ENCODE measurements at regions not wholly inside any gene's neighbourhood (a gene's known extent, or its start where the extent isn't known, plus 50 kb on each side); places are given as distances from the start of the nearest gene placed in this dataset.
"Not testable (repeated sequence)": the region's sequence is repeated elsewhere in the genome, so short reads cannot be mapped to it uniquely, and the experiment has no call there.

DNA sequence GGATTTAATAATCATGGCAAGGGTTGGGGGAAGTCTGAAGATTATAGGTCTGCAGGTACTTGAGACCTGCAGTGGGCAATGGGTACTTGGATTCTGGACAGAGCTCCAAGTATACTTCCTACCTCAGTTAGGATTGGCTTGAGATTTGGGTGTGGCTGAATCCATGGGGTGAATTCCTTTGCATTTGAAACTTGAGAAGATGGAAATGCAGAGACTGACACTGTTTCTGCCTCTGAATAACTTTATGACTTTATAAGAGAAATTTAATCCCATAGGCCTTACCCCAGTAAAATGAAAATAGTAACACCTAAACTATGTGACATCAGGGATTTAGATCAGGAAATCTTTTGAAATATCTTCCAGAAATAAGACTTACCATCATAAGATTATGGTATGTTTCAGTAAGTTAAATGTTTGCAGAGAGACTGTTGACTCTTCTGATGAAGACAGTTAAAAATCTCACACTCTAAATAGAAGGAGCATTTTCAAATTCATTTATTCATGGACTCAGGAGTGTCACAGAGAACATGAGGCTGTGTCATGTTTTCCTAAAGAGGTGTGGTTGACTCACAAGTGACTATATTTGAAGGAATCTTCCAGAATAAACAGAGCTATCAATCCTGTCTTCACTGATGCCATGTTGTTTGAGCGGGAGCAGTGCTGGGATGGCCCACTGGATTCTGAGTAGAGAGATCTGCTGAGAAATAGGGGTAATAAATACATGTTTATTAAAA lies 513.5 kb upstream of the NR3C2 start:
- no peak for DNase-seq (ENCODE audit: low spot score)

DNA sequence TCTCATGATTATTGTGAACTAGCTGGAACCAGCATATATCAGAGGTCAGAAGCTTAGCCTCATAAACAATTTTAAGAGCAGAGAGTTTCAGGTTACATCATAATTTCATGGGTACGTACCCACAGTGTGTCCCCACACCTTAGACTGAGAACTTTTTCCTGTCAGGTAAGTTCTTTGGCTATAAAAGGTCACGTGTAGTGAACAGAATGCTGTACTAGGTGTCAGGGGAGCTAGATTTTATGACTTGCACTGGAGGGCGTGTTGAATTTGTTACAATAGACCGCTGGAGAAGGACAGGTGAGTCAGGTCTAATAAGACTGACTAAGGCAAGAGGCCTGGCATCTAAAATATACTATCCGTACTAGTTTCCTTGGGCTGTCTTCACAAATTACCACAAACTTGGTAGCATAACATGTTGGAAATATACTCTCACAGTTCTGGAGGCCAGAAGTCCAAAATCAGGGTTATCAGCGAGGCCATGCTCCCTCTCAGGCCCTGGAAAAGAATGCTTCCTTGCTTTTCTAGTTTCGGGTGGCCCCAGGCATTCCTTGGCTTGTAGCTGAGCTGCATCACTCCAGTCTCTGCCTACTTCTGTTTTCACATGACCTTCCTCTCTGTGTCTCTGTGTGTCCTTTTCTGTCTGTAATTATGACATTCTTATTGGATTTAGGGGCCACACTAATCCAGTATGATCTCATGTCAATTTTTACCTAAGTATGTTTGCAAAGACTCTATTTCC lies 512.0 kb upstream of the NR3C2 start:
- DNase-seq (ENCODE audit: low spot score): no peak

- DNase-seq (ENCODE audit: low spot score): no peak
Measured at GRCh38 chr4:148951346-148951745, 509.1 kb upstream of the NR3C2 start.

DNA sequence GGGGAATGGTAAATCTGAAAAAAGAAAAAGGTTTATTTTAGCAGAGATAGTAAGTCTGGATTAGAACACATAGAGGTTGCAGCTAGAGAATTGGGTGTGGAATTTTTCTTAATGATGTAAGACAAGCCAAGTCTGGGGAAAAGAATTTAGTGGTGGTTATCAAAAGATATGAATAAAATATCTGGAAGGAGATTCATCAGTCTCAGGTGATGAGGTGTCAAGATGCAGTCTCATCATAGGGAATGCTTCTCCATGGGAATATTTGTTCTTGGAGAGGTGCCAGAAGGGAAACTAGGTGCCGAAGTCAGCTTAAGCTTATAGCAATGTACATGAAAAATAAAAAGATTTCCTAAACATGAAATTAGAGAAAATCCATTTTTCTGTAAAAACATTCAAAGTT lies 504.1 kb upstream of the NR3C2 start:
- no peak for DNase-seq (ENCODE audit: low spot score)

GRCh38 chr4:148944839-148945219 lies 502.6 kb upstream of the NR3C2 start:
- no peak for DNase-seq (ENCODE audit: low spot score)

DNA sequence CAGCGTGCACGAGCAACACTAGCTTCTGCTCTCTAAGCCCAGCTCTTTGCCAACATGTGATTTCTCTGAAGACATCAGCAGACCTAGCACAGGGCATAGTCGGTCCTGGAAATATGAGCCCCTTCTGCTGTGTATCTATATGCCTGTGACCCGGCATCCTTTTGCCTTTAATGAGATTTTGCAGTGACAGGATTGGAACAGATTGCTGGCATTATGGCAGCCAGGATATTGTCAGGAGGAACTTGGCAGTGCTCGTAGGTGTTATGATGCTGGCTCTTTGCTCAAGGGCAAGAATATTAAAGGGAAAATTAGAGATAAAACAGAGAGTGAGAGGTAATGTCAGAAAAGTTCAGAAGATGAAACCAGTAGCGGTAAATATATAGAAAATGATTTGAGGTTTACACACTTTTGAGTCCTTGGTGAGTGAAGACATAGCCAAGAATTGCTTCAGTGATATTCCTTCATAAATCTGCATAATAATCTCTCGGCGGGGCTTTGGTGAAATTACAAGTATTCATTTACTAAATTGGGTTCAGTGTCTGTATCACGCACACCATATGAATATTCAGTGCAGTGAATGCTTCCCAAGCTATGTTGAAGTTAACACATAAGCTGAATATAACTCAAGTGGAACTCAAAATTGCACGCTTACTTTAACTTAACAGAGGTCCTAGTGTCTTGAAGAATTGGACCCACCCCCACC lies 502.1 kb upstream of the NR3C2 start:
- no peak for DNase-seq (ENCODE audit: low spot score)

DNA sequence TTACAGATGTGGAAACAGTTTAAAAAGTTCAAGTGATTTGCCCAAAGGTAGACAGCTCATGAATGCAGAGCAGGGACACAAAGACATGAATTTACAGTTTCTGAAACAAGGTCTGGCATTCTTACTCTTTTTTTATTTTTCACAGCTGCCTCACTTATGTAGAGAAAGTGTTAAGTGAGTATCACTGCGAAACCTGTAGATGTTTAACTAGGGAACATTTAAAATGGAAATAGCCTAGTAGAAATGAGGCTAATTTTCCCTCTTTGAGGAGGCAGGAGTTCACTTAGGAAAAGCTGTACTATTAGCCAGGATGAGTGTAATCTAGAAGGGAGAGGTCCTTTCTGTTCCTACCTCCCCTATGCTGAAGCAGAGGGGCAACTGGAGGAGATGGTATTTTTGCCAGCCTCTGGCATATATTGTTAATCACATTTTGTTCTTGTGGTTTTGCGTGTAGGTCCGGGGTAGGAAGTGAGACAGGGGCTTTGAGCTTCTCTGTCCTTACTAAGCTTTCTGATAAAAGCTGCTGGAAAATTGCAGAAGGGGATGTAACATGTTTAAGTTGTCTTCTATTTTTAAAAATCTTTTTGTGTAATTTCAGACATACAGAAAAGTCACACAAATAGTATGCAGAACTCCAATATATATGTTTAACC lies 492.8 kb upstream of the NR3C2 start:
- no peak for DNase-seq (ENCODE audit: low spot score)

DNA sequence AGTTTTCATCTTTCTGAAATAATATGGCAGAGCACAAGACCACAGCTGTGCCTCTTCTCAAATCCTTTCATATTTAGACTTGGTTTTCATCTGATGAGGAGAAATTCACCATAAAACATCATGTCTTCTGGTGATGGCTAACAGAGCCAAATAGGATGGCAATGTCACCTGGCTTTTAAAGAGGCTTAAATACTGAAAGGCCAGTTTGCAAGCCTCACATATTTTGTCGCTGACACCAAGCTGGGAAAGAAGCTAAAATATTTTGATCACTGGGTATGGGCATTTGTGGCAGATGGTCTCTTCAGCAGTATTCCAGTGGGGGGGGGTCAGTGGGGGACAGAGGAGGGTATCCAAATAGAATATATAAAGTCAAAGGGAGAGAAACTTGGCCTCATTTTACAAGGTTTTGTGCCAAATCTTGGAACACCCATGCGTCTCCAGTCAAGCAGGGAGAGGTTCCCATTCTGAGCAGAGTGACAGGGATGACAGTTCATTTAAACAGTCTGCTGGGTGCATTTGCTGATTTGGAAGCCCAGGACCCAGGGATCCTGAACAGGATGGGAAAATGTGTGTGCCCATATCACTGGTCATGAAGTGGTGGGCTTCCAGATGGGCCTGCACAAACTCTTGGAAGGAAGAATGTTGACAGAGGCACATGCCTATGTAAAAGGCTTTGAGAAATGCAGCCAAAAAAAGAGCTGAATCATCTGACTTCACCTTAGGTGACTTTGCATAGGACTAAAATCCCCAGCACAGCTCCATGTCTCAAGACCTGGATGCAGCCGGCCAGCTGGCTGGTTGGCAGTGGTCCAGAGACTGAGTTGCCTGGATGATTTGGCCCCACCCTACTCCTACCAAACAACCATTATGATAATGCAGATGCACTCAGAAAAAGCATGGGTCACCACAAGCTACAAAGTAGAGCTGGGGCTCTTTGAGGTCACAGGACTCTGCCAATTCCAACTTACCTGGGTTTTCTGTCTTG lies 484.4 kb upstream of the NR3C2 start:
- peak; percentile 51 for DNase-seq (ENCODE audit: low spot score)

- DNase-seq (ENCODE audit: low spot score): no peak
Measured at GRCh38 chr4:148923881-148924280, 481.7 kb upstream of the NR3C2 start.

- no peak for DNase-seq (ENCODE audit: low spot score)
Measured at GRCh38 chr4:148922497-148922896, 480.3 kb upstream of the NR3C2 start.

DNA sequence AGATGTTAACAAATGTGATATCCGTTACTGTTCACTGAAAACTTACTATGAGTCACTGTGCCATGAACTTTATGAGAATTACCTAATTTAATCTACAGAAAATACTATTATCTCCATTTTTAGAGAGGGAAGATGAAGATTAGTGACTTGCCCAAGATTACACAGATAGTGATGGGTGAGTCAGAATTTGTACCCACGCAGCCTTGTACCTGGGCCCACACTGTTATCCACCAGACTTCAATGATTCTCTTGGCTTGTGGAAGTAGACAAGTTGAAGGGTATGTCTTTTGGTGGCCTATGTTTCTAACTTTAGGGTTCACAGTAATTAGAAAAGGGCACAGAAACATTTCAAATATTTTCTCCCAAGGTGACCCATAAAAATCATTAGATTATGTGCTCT lies 472.5 kb upstream of the NR3C2 start:
- DNase-seq (ENCODE audit: low spot score): no peak

- DNase-seq (ENCODE audit: low spot score): no peak
Measured at GRCh38 chr4:148914301-148914700, 472.1 kb upstream of the NR3C2 start.

GRCh38 chr4:148903388-148903787 lies 461.2 kb upstream of the NR3C2 start:
- DNase-seq (ENCODE audit: low spot score): no peak

- DNase-seq (ENCODE audit: low spot score): no peak
Measured at GRCh38 chr4:148901075-148901705, 459.0 kb upstream of the NR3C2 start.

GRCh38 chr4:148898139-148898538 lies 455.9 kb upstream of the NR3C2 start:
- not testable (repeated sequence) for DNase-seq (ENCODE audit: low spot score)

DNA sequence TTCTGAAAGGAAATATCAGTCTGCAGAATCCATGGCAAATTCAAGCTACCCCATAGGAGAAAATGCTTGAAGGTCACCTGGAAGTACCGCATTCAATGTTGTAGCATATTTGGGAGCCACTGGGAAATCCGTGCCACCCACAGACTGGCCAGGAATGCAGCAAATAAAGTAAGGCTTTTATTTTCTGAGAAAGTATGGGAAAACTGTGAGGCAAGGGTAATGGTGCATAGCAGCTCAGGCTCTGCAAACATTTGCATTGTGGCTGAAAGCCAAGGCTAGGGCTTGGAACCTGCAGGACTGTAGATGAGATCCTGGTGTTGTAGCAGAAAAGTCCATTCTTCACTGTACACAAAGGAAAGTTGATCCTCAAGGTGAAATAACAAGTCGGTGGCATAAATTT lies 450.9 kb upstream of the NR3C2 start:
- DNase-seq (ENCODE audit: low spot score): no peak

GRCh38 chr4:148883891-148884290 lies 441.7 kb upstream of the NR3C2 start:
- no peak for DNase-seq (ENCODE audit: low spot score)

- DNase-seq (ENCODE audit: low spot score): no peak
Measured at GRCh38 chr4:148883435-148883834, 441.2 kb upstream of the NR3C2 start.

- no peak for DNase-seq (ENCODE audit: low spot score)
Measured at GRCh38 chr4:148881860-148882643, 439.8 kb upstream of the NR3C2 start.

DNA sequence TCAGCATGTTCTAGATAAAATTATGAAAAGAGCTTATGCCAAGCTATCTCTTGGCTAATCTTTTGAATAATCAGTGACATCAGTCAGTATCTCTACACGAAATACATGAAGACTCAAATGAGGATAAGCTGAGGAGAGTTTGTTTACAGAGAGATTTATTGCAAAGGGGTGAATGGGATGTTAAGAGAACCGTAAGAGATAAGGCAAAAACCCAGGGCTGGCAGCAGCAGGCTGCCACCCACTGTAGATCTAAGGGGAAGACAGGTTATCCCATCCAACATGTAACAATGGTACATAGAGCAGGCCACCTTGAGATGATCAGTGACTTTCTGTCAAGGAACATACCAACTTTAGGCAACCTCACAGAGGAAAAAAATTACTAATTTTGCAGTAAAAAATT lies 432.1 kb upstream of the NR3C2 start:
- no peak for DNase-seq (ENCODE audit: low spot score)

All from H4 (cell line).